Stimulated activated CD4-positive, alpha-beta T cell treated with anti-CD3 and anti-CD28 coated beads, Interleukin-2, amount 100 ng/mL, for 48 hours (primary cell): ENCODE measurements at regions not wholly inside any gene's neighbourhood (a gene's known extent, or its start where the extent isn't known, plus 50 kb on each side); places are given as distances from the start of the nearest gene placed in this dataset.
"Not testable (repeated sequence)": the region's sequence is repeated elsewhere in the genome, so short reads cannot be mapped to it uniquely, and the experiment has no call there.

Experiments used
- DNase-seq, 2 donors: peaks; one replicate each; pipeline ENCODE4 v3.0.0-alpha.2; 2020

DNA sequence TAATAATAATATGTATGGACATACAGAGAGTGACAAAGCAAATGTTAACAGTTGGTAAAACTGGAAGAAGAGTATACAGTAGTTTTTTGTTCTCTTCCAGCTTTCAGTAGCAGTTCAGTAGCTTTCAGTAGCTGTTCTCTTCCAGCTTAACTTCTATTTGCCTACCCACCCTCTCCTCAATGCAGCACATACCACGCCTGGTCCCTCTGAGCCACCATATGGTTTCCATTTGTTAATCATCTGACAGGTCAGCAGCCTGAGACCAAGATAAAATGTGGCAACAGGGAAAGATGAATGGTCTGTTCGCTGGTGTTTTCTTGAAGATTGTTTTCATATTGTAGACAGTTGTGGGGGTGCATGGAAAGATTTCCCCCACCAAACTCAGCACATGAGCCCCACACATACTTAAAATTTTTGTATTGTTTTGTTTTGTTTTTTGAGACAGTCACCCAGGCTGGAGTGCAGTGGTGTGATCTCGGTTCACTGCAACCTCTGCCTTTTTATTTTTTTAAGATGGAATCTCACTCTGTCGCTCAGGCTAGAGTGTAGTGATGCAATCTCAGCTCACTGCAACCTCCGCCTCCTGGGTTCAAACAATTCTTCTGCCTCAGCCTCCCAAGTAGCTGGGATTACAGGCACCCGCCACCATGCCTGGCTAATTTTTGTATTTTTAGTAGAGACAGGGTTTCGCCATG lies 56.8 kb downstream of the ATP6V0E2 start:
- not testable (repeated sequence) for DNase-seq

- not testable (repeated sequence) for DNase-seq
These were observed 60.0 kb downstream of the ATP6V0E2 start for GRCh38 chr7:149933776-149934175.

DNA sequence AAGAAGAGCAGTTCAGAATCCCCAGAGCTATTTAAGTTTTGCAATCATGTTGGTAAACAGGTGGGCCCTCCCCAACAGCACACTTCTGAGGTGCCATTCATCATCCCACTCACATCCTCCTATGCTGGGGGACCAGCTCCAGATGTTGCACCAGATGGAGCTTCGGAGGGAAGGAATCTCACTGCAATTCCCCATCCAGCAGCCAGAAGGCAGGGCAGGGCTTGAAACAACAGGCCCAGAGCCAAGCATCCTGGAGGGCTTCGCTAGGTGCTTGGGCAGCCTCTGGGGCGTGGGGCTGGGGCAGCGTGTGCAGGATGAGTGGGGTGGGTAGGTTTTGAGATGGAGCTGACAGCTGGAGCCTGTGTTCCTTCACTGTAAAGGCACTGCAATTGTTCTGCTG lies 73.6 kb downstream of the ATP6V0E2 start:
- not testable (repeated sequence) for DNase-seq

- not testable (repeated sequence) for DNase-seq
These were observed 74.7 kb downstream of the ATP6V0E2 start for GRCh38 chr7:149948444-149948843.

DNA sequence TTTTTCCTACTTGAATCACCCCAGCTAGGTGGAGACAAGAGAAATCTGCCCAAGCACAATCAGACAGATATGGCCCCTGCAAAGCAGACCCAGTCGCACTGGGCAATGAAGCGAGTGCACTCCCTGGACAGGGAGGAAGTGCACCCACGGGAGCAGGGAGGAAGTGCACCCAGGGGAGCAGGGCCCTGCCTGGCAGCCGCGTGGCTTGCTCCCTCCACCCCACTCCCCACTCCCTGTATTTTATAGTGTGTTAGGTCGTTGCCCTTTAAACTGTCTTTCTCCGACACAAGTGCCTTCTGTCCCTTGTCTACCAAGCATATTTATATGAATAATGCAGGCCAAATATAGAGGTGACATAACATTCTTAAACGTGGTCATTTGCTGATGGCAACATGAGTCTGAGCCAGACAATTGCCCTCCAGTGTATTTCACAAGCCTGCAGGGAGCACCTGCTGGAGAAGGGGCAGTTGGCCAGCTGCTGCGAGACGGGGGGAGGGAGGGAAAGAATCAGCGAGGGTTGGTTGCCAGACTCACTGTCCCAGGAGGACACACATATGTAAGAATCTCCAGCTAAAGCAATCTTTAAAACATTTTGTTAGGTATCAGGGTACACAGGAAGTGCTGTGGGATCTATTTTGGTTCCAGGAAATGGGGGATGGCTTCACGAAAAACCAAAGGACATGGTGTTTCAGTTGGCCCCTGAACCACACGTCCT lies 76.3 kb downstream of the ATP6V0E2 start:
- DNase-seq = not testable (repeated sequence)

GRCh38 chr7:149950578-149950924 lies 76.8 kb downstream of the ATP6V0E2 start:
- not testable (repeated sequence) for DNase-seq

DNA sequence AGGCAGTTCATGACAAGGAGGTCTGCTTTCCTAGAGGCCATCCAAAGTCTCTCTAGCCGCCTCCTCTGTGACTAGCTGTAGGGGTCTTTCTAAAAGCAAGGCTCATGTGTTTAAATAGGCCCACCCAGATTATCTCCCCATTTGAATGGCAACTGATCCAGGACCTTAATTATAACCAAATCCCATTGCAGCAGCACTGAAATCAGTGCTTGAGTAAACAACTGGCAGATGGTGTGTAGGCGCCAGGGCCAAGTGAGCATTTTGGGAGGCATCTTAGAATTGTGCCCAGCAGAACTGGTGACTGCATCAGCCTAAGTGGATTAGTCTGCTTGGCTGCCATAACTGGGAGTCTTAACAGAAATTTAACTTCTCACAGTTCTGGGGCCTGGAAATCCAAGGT lies 77.8 kb downstream of the ATP6V0E2 start:
- DNase-seq = not testable (repeated sequence)

DNA sequence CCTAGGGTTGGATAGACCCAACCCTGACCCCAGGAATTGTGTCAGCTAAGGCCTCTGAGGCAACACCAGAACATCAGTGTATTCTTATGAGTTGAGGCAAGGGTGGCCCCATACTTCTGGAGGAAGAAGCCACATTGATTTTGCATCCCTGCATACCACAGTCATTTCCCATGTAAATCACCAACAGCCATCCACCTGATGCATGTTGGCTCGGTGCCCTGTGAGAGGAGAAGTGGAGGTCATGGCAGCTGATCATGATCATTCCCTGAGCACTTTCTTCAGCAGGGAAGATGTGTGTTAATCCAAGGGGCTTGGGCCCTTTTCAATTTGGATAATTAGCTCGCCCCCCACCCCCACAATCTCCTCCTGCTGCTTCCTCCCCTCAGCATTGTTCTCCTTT lies 85.1 kb downstream of the ATP6V0E2 start:
- not testable (repeated sequence) for DNase-seq

GRCh38 chr7:149960863-149961262 lies 87.1 kb downstream of the ATP6V0E2 start:
- not testable (repeated sequence) for DNase-seq

- not testable (repeated sequence) for DNase-seq
These were observed 88.1 kb downstream of the ATP6V0E2 start for GRCh38 chr7:149961878-149962277.

DNA sequence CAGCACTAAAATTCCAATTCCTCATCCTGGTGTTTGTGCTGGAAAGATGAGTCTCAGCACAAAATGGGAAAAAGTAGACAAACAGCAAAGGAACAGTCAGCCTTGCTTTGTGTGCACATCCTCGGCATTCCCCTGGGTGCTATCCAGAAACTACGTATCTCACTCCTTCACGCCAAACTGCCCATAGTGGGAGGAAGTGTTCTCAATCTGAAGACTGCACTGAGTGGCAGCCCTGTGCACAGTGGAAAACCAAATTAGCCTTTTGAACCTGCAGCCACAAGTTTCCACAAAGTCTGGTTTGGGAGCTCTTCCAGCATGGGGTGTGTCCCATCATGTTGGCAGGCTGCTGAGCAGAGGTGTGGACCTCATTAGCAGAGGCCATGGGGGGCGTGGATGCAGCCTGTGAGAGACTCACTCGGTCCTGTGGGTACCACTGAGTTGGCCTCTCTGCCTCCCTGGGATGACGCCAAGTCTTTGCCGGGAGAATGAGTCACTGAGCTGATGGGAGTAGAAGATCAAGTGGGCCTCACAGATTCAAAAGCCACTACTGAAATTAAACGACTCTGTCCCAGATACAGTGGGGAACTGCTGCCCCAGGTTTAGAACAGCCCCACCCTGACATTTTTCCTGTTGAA lies 89.0 kb downstream of the ATP6V0E2 start:
- not testable (repeated sequence) for DNase-seq

- DNase-seq = not testable (repeated sequence)
These were observed 90.2 kb downstream of the ATP6V0E2 start for GRCh38 chr7:149963985-149964384.

GRCh38 chr7:149966444-149966843 lies 92.7 kb downstream of the ATP6V0E2 start:
- not testable (repeated sequence) for DNase-seq

DNA sequence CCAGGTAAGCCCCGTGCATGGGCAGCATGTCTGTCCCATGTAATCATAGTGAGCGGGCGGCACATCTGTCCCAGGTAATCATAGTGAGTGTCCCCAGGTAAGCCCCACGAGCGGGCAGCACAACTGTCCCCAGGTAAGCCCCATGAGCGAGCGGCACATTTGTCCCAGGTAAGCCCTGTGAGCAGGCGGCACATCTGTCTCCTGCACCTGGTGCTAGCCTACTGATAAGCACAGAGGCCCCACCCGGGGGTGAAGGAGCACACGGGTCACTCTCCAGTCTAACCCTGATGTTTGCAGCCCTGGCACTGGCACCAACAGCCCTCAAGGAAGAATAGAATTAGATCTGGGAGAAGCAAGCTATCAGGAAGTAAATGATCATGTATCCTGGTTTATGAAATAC lies 99.2 kb downstream of the ATP6V0E2 start:
- not testable (repeated sequence) for DNase-seq

DNA sequence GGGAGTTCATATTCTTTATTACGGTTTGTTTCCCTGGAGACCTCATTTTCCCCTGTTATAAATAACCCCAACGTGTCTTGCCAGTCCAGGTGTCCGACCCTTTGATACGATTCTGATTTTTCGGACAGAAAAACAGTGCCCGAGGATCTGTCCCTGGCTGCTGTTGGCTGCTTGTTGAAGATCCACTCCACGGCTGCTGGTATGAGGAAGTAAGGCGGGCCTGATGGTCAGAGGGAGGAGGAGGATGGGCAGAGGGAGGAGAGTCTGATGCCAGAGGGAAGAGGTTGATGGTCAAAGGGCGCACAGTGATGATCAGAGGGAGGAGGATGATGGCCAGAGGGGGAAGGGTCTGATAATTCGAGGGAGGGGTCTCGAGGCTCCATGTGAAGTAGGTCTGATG lies 99.9 kb downstream of the ATP6V0E2 start:
- DNase-seq = not testable (repeated sequence)

- not testable (repeated sequence) for DNase-seq
These were observed 101.8 kb downstream of the ATP6V0E2 start for GRCh38 chr7:149975608-149976007.

GRCh38 chr7:149978537-149978936 lies 104.8 kb downstream of the ATP6V0E2 start:
- DNase-seq = not testable (repeated sequence)

DNA sequence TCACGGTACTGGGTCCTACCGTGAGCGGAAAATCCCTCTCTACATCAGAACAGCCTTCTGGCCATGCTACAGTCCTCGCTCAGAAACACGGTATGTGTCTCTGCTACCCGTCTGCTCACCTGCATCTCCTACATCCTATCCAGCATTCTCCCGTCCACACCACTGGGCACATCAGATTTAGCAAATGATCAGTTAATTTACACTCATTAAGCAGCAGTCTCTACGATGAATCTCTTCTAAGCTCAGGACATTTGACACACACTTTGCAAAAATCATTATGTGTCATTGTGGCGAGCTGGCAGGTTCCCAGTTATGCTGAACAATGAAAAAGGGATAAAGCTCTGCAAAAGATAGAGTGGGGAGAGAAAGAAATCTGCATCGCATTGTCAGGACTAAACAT lies 105.2 kb downstream of the ATP6V0E2 start:
- not testable (repeated sequence) for DNase-seq

- DNase-seq = not testable (repeated sequence)
These were observed 108.9 kb downstream of the ATP6V0E2 start for GRCh38 chr7:149982537-149983112.

- not testable (repeated sequence) for DNase-seq
These were observed 113.1 kb downstream of the ATP6V0E2 start for GRCh38 chr7:149986866-149987265.

- not testable (repeated sequence) for DNase-seq
These were observed 118.0 kb downstream of the ATP6V0E2 start for GRCh38 chr7:149991652-149992302.

GRCh38 chr7:149992366-149992765 lies 118.6 kb downstream of the ATP6V0E2 start:
- DNase-seq = not testable (repeated sequence)
